C4-2B (cell line): ENCODE measurements at regions not wholly inside any gene's neighbourhood (a gene's known extent, or its start where the extent isn't known, plus 50 kb on each side); places are given as distances from the start of the nearest gene placed in this dataset.

Experiments used
- CTCF ChIP-seq: fragments of 450-650 bp; conservative IDR thresholded peaks from 2 replicates; pipeline ENCODE4 v1.5.1; 2017; ENCODE audit warnings: mild to moderate bottlenecking
- ZFX ChIP-seq: fragments of 450-650 bp; IDR thresholded peaks from 2 replicates; pipeline ENCODE4 v1.6.1; 2017

- TF ChIP-seq CTCF (no peak), ZFX (no peak)
These were observed 219.9 kb downstream of the NXNL2 start for GRCh38 chr9:88754886-88755285.
